GM19438 (cell line): ENCODE measurements at regions not wholly inside any gene's neighbourhood (a gene's known extent, or its start where the extent isn't known, plus 50 kb on each side); places are given as distances from the start of the nearest gene placed in this dataset.
"Not testable (repeated sequence)": the region's sequence is repeated elsewhere in the genome, so short reads cannot be mapped to it uniquely, and the experiment has no call there.

Source experiments
- ATAC-seq: cut with Tn5 transposase; IDR thresholded peaks from one replicate; pipeline ENCODE4 v1.9.1; 2021; ENCODE audit warnings: low read depth; ENCODE audit not compliant: unreplicated experiment

DNA sequence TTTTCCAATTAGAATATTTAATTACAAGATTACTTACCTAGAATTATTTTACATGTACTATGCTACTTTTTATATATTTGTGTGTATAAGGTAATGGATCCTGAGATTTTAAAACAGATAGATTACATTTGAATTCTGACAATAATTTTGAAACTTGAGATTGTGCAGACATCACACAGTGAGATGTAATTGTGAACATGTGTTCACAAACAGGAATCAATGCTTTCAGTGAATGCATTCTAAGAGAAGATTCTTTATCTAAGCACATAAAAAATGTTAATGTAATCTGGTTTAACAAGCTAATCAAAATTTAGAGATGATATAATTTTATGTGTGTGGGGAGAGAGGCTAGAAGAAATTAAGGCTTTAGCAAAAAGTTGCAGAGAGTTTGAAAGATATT is 1925.5 kb downstream of the ARAP2 start:
- no peak for ATAC-seq

DNA sequence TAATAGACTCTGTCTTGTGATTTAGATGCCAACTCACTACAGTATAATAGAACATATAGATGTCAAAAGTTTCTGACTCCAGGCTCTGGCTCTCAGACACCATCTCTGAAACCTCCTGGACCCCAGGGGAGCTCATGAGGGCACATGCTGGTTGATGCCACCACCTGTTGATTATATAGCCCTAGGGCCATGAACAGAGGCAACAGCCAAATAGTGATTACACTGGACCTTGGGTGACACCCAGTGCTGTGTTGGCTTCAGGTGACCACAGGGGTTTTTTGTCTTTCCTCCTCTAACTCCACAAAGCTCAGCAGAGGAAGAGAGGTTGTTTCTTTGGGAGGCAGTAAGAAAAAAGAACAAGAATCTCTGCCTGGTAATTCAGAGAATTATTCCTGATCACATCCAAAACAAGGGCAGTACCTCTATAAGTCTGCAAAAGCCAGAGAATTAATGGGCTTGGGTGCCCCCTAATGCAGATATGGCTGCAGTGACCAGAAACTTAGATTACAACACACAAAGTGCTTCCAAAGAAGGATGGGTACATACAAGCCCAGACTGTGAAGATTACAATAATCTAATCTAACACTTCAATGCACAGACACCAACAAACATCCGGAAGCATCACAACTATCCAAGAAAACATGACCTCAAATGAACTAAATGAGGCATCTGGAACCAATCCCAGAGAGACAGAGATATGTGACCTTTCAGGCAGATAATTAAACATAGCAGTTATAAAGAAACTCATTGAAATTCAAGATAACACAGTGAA is 1920.6 kb downstream of the ARAP2 start:
- no peak for ATAC-seq

DNA sequence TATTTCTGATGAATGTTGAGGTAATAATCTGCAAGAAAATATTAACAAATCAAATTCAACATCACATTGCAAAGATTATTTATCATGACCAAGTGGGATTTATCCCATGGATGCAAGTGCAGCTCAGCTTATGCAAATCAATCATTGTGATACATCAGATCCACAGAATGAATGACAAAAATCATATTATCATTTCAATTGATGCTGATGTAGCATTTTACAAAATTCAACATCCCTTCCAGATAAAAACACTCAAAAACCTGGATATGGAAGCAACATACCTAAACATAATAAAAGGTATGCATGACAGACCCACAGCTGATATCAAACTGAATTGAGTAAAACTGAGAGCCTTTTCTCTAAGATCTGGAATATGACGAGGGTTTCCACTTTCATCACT is 1915.4 kb downstream of the ARAP2 start:
- no peak for ATAC-seq

DNA sequence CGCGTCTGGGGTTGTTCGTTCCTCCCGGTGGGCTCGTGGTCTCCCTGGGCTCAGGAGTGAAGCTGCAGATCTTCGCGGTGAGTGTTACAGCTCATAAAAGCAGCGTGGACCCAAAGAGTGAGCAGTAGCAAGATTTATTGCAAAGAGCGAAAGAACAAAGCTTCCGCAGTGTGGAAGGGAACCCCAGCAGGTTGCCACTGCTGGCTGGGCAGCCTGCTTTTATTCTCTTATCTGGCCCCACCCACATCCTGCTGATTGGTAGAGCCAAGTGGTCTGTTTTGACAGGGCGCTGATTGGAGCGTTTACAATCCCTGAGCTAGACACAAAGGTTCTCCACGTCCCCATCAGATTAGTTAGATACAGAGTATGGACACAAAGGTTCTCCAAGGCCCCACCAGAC is 1909.2 kb downstream of the ARAP2 start:
- not testable (repeated sequence) for ATAC-seq

DNA sequence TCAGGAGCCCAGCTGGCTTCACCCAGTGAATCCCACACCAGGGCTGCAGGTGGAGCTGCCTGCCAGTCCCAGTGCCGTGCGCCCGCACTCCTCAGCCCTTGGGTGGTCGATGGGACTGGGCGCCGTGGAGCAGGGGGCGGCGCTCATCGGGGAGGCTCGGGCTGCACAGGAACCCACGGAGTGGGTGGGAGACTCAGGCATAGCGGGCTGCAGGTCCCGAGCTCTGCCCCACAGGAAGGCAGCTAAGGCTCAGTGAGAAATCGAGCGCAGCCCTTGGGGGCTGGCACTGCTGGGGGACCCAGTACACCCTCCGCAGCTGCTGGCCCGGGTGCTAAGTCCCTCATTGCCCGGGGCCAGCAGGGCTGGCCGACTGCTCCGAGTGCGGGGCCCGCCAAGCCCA is 1908.8 kb downstream of the ARAP2 start:
- ATAC-seq = not testable (repeated sequence)

DNA sequence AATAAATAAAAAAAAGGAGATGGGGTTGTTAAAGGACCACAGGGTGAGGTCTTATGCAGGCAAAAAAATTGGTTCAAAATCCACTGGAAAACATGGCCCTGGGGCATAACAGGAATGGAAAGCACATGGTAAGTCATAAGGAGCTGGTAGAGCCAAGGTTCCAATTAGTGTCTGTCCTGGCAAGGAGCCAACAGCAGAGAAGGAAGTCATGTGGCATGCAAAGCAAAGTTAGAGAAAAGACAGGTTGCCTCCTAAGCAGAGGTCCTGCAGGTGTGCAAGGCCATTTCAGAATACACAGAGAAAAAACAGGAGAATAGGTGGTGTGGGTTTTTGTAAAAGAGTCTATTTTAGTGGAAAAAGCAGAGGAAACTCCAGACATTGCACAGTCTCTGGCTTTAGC is 1881.7 kb downstream of the ARAP2 start:
- ATAC-seq = no peak

DNA sequence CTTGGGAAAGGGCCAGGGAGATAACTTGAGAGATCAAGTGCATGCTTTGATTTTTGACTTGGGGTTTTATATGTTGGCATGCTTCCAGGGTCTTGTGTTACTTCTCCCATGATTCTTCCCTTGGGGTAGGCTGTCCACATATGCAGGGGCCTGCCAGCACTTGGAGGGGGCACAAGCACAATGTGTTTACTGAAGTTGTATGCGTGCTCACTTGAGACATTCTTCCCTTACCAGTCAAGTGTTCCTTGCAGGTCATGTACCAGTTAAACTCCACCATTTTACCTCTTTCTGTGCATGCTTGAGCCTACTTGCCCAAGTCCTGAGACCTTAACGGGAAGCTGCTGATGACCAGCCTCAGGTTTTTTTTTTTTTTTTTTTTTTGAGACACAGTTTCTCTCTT is 1880.5 kb downstream of the ARAP2 start:
- no peak for ATAC-seq

DNA sequence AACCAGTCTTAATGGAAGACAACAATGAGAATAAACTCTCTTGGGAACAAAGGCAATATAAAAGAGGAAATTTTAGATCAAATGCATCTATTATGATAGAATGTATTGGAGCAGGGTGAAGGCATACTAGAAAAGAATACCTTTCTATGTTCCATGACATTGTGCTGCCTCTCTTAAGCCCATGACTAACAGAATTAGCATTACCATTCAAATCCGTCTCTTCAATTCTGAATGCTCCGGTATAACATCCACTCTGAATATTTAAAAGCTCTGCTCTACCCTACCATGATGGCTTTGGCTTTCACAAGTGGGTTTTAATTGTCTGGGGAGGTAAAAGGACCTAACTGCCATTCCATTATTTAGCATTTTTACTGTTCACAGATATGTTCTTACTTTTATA is 1878.4 kb downstream of the ARAP2 start:
- ATAC-seq = no peak

DNA sequence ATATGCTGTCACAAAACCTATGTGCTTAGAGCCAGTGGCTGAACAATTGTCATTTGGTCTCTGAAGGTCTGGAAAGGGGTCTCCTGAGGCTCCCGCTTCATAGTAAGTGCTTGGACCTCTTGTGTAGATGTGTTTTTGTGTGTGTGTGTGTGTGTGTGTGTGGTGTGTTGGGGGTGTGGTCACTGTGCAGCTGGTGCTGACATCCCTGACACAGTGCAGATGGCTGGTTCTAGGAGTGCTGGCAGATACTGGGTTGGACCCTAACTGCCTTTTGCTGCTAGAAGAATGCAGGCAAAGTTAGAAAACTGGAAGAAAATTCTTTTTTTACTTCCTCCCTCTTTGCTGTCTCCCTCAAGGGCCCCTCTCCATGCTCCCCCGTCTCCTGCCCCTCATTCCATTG is 1872.6 kb downstream of the ARAP2 start:
- no peak for ATAC-seq

DNA sequence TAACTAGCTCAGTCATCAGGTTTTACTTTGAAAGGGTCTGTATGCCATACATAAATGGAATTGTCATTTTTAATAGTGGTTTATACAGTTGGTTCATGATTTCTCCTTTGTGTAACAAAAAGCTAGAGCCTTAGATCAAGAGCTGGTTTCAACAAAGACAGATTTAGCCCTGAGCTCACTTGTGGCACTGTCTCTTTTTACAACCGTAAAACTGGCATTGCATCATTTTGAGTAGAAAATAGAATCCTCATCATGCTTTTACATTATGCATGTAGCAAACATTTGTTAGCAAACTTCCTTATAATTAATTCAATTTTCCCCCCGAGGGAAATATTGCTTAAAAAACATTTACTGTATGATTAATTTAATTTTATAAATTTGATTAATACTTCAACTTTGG is 1871.5 kb downstream of the ARAP2 start:
- ATAC-seq = no peak

DNA sequence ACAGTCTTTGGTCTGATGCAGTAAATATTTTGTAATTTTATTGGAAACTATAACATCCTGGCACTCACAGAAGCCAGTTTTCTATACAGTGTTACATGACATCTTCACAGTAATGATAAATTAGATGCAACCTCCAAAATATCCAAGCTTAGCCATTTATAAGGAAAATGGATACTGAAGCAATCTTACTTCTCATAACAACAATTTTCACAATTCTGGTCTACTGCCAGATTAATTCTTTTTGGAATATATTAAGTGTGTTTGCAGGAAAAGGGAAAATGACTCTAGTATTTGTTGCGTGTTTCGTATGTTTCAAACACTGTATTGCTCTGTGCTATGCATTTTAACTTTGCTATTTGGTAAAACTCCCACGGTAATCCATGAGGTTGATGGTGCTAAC is 1870.9 kb downstream of the ARAP2 start:
- ATAC-seq = no peak

DNA sequence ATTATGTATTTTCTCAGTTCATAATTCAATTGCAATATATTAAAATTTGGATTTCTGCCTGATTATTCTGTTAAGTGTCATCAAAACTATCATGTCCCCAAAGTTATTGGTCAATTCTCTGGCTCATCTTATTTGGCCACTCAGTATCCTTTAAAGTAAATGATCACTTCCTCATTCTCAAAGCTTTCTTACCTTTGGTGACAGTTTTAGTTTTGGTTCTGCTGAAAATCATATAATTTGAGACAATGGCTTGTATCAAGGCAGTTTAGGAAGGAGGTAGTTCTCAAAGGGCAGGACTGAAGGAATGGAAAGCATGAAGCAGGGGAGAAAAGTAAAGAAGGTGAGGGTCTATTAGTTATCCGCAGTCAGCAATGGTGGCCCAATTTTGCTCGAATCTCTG is 1832.1 kb downstream of the ARAP2 start:
- no peak for ATAC-seq

DNA sequence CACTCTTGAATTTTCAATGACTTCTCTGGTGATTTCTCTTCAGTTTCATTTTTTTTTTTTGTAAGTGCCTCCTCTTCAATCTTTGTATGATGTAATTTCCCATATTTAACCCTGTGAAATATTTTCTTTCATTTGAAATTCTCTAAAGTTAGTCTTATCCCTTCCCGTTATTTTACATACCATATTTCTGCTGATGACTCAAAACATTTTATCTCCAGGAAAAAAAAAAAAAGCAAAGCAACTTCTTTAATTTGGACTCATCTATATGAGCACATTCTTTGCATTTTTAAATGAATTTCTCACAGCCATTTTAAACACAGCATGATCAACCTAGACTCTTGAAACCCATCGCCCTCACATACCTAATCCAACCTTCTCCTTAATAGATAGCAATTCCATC is 1831.4 kb downstream of the ARAP2 start:
- ATAC-seq = no peak

DNA sequence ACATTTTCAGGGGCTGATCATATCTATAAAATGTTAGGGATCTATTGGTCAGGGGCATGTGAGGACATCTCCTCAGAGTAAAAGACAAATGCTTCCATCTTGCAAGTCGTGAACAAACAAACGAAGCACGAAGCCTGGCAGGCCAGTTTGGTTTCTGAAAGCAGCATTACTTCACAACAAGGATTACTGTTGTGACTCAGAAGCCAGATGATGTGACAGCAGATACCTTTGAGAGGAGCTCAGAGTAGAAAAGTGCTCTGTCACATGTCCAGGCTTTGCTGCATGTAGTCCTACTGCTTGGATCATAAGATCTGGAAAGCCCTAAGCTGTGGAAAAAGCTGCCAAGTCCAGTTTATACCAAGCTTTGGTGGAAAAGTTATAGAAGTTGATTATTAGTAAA is 1827.2 kb downstream of the ARAP2 start:
- no peak for ATAC-seq

DNA sequence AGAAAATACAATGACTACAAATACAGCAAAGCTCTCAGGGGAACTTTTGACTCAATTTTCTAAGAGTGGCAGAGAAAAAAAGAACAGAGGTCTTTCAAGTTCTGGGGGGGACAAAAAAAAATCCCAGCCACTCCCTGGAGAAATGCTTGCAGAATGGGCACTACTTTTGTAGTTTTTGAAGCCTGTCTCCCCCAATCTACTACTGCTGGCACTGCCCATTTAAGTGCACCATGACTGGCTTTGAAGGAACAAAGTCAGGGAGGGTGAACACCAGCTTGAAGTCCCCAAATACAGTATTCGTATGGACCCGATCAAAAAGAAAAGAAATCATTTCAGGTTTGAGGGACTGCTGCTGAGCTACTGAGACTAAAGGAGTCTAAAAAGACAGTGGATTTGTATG is 1824.4 kb downstream of the ARAP2 start:
- ATAC-seq = no peak

DNA sequence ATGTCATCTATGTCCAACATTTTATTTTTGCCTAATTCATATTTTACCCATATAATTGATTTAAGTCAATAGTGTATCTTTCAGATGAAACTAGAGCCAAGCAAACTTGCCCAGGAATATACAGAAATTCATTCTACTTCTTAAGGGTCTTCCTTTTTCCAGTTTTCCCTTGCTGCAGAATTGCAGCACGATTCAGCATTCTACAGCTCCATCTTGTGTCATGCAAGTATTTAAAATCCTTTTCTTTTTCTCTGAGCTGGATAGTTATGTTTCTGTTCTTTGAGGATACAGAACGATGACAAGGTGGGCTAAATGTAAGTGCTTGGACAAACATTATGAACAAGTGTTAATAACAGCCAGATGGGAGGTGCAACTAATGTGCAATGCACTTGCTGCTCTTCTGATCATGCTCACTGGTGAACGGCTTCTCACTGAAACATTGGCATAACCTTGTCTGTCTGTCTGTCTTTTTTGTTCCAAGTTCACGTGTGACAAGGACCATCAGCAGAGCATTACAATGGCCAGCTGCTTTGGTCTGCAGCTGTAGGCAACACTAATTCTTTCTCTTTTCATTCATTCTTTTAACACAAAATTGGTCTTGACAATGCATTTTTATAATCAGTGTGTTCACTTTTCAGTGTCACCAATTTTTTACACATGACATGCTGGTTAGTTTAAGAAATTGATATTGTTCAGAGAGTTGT is 1821.7 kb downstream of the ARAP2 start:
- ATAC-seq = no peak

DNA sequence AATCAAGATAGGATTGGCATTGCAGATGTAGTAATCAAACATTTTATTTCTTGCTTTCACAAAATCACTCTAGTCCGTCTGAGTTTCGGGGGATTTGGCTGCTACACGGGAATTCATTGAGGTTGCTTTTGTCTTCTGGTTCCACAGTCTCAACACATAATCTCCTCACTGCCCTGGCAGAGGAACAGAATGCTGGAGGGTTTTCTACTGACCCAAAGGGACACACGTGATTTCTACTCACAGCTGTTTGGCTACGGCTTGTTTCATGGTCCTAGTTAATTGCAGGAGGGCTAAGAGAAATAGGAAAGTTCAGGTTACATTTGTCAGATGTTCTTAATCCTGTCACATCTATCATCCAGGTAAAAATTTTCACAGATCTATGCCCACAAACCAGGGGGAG is 1811.6 kb downstream of the ARAP2 start:
- ATAC-seq = no peak

DNA sequence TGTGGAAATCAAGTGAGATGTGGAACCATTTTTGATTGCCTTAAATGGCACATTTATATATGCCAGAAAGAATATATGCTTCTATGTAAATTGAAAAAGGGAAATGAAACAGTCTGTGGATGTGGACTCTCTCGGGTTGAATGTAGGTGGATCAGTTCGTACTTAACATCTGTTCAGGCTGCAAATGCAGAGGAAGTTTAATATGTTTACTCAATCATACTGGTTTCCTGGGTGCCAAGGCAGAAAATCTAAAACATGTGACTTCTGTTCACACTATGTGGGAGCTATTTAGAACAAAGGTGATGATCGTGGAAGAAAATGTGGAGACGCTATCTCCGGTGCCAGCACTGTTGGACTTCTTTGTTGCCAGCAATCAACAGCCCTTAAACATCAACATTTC is 1809.9 kb downstream of the ARAP2 start:
- not testable (repeated sequence) for ATAC-seq

DNA sequence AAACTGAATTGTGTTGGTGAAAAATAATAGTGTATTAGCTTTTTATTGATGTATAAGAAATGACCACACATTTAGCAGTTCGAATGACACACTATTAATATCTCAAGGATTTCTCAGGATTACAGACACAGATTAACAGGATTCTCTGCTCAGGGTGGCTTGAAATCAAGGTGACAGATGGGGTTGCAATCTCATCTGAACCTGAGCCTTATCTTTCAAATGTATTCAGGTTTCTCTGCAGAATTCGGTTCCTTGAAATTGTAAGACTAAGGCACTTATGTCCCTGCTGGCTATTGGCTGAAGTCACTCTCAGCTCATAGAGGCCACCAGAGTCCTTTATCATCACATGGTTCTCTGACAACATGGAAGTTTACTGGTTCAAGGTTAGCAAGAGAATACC is 1780.1 kb downstream of the ARAP2 start:
- no peak for ATAC-seq

DNA sequence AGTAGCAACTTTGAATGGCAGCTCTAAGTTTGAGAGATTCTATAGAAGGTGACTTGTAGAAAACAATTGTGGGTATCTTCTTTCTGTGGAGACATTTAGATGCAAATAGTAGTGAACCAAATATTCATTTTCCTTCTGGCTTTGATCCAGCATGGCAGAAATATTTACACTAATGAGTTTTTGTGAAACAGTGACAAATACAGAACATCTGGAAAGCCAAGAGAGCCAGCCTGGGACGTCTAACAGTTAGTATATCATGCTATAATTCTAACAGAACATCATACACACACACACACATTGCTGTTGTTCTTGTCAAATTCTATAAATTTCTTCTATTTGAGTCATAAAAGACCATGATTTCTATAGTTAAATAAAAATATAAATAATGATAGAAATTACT is 1777.9 kb downstream of the ARAP2 start:
- ATAC-seq = no peak

DNA sequence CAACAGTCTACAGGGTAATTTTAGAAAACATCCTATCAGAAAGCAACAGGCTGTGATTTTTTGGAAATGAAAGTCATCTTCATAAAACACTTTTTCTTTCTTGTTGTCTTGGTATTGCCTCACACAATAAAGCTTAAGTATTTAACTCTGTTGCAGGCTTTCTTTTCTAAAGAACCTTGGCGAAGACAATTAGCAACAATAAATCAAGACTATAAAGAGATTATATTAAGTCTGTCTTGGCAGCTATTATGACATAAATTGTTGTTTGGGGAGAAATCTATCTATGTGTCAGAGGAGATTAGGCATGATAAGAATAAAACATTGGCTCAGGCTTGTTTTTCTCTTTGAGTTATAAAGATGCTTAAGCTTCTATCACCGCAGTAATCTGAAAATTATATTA is 1774.8 kb downstream of the ARAP2 start:
- no peak for ATAC-seq

DNA sequence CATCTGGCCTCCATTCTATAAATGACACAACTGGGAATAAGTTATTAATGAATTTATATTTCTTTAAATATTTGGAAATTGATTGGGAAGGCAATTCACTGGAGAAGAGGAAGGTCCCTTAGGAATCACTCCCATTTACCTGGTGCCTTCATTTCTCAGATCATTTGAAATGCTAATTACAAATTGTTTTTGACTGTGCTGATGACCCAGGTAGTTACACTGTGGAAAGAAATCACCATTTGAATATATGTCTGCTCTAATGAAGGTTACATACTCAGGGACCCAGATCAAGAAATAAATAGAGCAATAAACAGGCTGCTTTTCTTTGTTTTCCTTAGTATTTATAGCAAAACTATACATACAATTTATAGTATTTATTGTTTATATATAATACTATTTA is 1759.1 kb downstream of the ARAP2 start:
- ATAC-seq = no peak
